ENCODE measurements at regions not wholly inside any gene's neighbourhood (a gene's known extent, or its start where the extent isn't known, plus 50 kb on each side); places are given as distances from the start of the nearest gene placed in this dataset.

DNA sequence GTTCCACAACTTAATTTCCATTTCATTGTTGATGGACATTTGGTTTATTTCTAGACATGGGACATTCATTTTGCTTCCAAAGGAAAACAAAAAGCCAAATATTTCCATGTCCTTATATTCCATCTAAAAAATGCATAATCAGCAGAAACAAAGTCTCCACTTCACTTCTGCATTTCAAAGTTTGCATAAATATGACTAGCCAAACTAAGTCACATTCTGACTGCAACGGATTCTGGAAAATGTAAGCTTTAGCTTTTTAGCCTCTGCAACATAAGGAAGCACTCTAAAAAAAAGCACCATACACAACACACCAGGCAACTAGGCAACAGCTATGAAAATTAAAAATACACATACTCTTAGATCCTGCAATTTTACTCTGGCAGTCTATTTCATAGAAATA, 135.3 kb downstream of the ETAA1 start:
- DNase-seq (ENCODE audit: low read depth): no peak
- TF ChIP-seq, protein P1, sequence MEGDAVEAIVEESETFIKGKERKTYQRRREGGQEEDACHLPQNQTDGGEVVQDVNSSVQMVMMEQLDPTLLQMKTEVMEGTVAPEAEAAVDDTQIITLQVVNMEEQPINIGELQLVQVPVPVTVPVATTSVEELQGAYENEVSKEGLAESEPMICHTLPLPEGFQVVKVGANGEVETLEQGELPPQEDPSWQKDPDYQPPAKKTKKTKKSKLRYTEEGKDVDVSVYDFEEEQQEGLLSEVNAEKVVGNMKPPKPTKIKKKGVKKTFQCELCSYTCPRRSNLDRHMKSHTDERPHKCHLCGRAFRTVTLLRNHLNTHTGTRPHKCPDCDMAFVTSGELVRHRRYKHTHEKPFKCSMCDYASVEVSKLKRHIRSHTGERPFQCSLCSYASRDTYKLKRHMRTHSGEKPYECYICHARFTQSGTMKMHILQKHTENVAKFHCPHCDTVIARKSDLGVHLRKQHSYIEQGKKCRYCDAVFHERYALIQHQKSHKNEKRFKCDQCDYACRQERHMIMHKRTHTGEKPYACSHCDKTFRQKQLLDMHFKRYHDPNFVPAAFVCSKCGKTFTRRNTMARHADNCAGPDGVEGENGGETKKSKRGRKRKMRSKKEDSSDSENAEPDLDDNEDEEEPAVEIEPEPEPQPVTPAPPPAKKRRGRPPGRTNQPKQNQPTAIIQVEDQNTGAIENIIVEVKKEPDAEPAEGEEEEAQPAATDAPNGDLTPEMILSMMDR (conservative IDR thresholded peaks at IDR 0.05; ENCODE audit: low read length): no peak
- H3K4me3 ChIP-seq (ENCODE audit: low read length): no peak overlapping the region

DNA sequence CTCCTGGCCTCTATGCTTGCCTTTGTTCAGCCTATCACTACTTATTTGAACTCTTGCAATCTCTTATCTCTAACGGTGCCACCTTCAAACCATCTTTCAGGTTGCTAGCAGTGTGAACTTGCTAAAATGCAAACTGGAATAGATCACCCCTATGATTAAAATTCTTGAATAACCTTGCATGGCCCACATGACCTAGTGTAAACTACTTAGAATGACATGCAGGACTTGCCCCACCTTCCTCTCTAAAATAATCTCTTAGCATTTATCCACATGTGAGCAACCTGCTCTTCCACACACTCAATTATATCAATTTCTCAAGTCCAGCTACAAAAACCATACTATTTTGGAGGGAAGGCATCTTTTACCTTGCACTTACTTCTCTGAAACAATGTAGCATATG, 137.6 kb downstream of the ETAA1 start:
- TF ChIP-seq, protein P1 (conservative IDR thresholded peaks at IDR 0.05; ENCODE audit: low read length): no peak
- DNase-seq (ENCODE audit: low read depth): no peak
- no peak overlapping the region for H3K4me3 ChIP-seq (ENCODE audit: low read length)

DNA sequence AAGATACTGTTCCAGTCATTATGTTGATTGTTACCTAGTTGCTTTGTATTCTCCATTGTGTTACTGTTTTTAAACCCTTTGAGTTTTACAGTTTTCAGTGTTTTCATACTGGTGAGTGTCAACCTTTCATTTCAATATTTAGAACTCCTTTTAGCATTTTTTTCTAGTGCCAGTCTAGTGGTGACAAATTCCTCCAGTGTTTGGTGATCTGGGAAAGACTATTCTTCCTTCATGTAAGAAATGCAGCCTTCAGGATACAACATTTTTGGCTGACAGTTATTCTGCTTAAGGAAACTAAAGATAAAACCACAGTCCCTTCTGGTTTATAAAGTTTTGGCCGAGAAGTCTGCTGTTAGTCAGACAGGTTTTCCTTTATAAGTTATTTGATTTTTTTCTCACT, 143.8 kb downstream of the ETAA1 start:
- H3K4me3 ChIP-seq (ENCODE audit: low read length): no peak overlapping the region
- no peak for DNase-seq (ENCODE audit: low read depth)
- TF ChIP-seq, protein P1 (conservative IDR thresholded peaks at IDR 0.05; ENCODE audit: low read length): no peak

DNA sequence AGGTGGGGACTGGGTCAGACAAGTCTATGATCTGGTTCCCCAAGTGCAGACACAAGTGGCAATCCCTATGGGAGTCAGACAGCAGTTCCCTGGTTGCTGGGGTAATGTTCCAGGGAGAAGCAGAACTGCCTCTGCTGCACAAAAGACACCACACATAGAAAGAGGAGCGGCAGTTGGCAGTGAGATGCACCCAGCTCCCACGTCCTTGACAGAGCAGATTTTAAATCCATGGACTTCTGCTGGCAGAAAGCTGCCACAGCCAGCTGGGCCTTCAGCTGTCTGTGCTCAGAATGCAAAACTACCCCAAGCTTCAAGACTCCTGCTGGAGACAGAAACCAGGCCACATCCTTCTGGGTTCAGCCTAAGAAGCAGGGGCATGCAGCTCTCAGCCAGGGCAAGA, 147.2 kb downstream of the ETAA1 start:
- TF ChIP-seq, protein P1 (conservative IDR thresholded peaks at IDR 0.05; ENCODE audit: low read length): no peak
- no peak for DNase-seq (ENCODE audit: low read depth)
- no peak overlapping the region for H3K4me3 ChIP-seq (ENCODE audit: low read length)

DNA sequence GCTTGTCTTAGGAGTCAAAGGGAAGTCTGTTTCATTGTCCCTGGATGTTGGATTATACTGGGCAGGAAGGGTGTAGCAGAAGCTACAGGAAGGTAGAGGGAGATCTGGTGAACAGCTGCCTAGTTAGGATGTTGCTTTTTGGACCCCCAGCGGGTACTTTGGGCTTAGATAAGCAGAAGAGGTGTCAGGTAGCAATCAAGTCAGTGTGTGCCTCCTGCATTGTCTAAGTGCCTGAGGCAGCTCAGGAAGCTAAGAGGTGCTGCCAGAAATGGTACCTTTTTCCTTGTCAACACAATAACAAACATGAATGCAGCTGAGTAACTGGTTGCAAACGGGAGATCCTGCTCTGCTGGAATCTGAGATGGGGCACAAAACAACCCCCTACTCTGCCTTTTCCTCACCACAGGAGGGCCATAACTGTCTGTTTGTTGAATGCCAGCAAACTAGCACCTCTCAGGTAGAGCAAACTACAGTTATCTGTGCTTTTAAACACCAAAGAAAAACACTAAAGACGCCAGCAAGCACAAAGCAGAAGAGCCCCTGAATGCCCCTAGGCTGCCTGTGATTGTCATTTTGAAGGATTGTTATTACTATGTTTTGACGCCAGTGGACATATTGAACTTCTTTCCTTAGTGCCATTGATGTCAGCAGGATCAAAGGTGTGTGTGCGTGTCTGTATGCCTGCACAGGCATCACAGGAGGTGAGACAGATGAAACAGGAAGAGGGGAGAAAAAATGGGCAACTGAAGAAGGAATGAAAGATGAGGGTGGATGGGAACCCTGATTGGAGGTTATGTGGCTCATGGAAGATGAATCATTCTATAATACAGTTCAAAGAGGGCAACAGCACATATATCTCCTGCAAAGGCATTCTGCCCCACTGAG, 151.4 kb downstream of the ETAA1 start:
- no peak overlapping the region for H3K4me3 ChIP-seq (ENCODE audit: low read length)
- TF ChIP-seq, protein P1 (conservative IDR thresholded peaks at IDR 0.05; ENCODE audit: low read length): no peak
- no peak for DNase-seq (ENCODE audit: low read depth)

DNA sequence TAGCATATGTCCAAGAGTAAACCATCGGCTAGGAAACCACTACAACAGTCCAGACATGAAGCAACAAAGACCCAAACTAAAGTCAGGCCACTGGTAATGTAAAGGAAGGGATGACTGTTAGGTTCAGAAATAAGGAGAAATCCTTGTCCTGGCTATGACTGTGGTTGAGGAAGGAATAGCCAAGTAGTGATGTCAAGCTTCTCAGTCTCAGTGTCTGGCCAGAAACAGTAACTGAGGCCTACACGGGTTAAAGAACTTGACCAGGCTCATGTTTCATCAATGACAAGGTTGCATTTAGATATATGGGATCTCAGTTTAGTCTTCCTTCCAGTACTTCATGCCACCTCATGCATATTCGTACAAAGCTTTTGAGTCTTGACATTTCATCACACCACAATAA, 162.0 kb downstream of the ETAA1 start:
- DNase-seq (ENCODE audit: low read depth): no peak
- no peak overlapping the region for H3K4me3 ChIP-seq (ENCODE audit: low read length)
- TF ChIP-seq, protein P1 (conservative IDR thresholded peaks at IDR 0.05; ENCODE audit: low read length): no peak

DNA sequence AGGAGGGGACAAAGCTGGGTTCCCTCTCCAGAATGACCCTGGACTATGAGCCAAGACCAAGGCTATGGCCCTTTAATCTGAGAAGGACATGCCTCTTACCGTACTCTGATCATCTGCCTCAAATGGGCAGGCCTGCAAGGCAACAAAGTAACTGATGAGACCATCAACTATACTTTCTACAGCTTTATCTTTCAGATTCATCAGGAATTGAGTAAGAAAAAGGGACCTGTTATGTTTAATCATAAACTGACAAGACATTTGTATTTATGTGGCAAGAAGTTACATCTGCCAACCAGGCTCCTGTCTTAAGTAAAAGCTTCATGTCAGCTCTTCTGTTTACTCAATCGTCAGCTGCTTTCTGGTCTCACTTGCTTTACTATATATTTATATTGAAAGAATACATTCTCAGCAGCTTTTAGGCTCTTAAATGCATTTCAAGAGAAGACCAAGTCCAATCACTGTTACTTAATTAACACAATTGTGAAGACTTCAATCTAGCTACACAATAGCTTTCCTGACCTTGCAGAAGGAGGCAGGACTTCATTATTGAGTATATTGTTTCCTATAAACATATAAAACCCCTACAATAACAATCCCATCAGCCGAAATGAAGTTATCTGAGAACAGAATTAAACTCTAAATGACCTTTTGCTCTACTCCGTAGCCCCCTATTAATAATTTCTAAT, 163.8 kb downstream of the ETAA1 start:
- no peak for DNase-seq (ENCODE audit: low read depth)
- TF ChIP-seq, protein P1 (conservative IDR thresholded peaks at IDR 0.05; ENCODE audit: low read length): no peak

More for the DNA sequence above, 163.8 kb downstream of the ETAA1 start:
- H3K4me3 ChIP-seq (ENCODE audit: low read length): no peak overlapping the region
